Cardiac fibroblast (primary cell): ENCODE measurements at regions not wholly inside any gene's neighbourhood (a gene's known extent, or its start where the extent isn't known, plus 50 kb on each side); places are given as distances from the start of the nearest gene placed in this dataset.

Experiments
- DNase-seq, 2 donors: peaks; one replicate each; pipeline versions ENCODE4 v3.0.0 to v3.0.0-alpha.2; 2010; ENCODE audit warnings: low read depth in 2 of 2
- H3K4me3 ChIP-seq, 2 donors: replicated peaks in 1 of 2; 1 replicate in 1 of 2; 2 replicates in 1 of 2; pipeline ENCODE4 v1.5.1; 2011; ENCODE audit warnings: low read depth in 2 of 2, low read length in 2 of 2, mild to moderate bottlenecking in 2 of 2, moderate library complexity in 1 of 2
- TF ChIP-seq, protein P1 (sequence below): IDR thresholded peaks from one replicate; pipeline ENCODE4 v1.5.1; 2011; ENCODE audit warnings: low read depth, mild to moderate bottlenecking, low read length, inconsistent platforms

DNA sequence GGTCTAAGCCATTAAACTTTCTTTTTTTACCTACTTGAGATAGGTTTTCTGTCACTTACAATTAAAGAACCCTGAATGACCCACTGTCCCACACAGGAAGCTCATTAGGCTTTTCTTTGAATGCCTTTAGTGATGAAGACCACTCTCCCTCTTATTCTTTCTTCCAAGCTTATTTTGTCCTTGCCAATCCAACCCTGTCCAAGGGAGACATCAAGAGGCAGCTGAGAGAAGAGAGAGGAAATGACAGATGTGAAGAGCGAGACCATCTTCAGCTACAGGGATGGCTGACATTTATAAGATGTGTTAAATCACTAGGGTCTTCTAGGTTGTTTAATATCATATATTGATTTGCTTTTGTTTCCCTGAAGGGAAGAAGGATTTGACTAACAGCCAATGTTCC lies 133.5 kb downstream of the FAM114A2 start:
- DNase-seq: no peak
- TF ChIP-seq, protein P1, sequence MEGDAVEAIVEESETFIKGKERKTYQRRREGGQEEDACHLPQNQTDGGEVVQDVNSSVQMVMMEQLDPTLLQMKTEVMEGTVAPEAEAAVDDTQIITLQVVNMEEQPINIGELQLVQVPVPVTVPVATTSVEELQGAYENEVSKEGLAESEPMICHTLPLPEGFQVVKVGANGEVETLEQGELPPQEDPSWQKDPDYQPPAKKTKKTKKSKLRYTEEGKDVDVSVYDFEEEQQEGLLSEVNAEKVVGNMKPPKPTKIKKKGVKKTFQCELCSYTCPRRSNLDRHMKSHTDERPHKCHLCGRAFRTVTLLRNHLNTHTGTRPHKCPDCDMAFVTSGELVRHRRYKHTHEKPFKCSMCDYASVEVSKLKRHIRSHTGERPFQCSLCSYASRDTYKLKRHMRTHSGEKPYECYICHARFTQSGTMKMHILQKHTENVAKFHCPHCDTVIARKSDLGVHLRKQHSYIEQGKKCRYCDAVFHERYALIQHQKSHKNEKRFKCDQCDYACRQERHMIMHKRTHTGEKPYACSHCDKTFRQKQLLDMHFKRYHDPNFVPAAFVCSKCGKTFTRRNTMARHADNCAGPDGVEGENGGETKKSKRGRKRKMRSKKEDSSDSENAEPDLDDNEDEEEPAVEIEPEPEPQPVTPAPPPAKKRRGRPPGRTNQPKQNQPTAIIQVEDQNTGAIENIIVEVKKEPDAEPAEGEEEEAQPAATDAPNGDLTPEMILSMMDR: no peak
- H3K4me3 ChIP-seq: no peak overlapping the region

DNA sequence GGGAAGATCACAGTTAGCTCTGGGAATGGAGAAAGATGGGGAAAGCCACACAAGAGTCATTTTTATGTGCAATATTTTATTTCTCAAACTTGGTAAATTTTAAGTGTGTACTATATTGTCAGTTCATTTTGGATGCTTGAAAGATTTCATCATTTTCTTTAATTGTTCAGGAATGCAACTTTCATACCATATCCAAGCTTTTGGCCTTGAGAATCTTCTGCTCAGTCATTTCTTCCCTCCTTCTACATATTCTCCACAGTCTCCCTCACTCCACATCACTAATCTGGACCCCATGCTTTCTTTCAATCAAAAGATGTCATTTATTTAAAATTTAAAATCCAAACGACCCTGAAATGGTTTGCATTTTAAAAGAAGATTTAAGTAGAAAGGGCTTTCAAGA lies 135.4 kb downstream of the FAM114A2 start:
- peak in 1 of 2 donors; percentile 9 for DNase-seq
- H3K4me3 ChIP-seq: no peak overlapping the region
- TF ChIP-seq, protein P1: no peak

DNA sequence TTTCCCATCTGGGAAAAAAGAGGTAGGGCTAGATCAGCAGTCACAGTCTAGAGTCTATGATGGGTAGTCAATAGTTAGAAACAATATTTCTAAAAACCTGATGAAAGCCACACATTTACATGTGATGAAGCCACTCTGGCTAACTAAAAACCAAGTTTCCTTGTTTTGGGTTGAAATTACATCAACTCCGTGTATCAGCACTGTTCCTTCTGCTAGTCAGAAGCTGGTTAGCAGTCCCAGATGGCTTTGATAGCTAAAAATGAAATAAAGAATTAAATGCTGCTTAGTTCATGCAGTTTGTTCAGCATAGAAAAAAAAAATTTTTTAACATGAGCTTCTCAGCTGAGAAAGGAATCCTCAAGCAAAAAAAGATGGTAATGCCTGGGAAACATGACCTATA lies 136.7 kb downstream of the FAM114A2 start:
- no peak overlapping the region for H3K4me3 ChIP-seq
- TF ChIP-seq, protein P1: no peak
- peak in 1 of 2 donors; percentile 7 for DNase-seq

DNA sequence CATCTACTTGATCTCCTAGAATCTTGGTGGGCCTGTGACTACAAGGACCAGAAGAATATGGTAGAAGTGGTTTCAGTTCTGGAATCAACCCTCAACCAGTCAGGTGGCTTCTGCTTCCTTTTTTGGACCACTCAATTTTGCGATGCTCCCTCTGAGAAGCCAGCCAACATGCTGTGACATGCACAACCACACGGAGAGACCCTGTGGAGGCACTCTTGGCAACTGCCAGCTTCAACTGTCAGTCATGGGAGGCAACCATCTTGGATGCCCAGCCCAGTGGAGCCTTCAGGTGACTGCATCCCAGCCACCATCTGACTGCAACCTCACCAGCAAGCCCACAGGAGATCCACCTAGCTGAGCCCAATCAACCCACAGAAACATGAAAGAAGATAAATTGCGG lies 137.3 kb downstream of the FAM114A2 start:
- TF ChIP-seq, protein P1: no peak
- H3K4me3 ChIP-seq: no peak overlapping the region
- peak in 1 of 2 donors; percentile 4 for DNase-seq

DNA sequence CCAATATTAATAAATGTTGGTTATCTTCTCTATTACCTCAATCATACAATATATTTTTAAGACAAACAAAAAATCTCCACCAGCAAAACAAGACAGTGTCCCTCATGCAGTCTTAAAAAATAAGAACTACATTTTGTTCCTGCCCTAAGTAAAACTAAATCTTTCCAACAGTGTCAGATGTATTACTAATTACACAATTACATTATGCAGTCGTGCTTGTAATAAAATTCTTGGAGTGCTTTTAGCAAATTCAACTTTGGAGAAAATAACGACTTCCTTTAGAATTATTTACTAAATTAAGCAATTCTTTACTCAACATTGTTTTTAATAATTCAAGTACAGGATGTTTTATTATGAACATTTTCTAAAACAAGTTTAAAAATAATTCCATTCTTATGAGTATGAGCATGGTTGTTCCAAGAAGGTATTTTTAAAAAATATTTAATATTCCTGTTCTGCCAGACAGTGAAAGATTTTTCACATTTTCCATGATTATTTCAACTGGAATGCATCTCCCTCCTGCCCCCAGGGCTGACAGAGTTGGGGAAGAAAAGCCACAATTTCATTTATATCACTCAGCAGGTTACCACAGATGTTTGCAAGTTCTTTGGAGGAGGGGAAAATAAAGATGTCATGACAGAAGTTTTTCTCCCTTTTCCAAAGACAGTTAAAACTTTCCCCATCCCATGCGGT lies 137.9 kb downstream of the FAM114A2 start:
- DNase-seq: peak; percentile 26 to 83
- TF ChIP-seq, protein P1: no peak
- H3K4me3 ChIP-seq: no peak overlapping the region

DNA sequence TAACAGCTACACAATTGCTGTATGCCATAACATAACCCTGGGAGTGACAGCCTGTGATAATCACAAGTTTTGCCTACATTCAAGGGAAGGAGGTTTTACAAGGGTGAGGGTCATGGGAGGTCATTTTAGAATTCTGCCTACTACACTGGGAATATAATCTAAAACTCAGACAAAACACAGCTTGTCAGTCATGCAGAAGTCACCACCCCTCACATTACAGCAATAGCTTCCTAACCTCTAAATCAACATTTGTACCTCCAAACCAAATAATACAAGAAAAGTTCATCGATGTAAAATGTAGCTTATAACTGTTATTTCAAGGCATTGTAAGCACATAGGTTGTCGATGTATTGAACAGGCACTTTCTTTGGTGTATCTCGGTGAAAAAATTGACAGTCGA lies 139.0 kb downstream of the FAM114A2 start:
- no peak overlapping the region for H3K4me3 ChIP-seq
- peak in 1 of 2 donors; percentile 13 for DNase-seq
- TF ChIP-seq, protein P1: no peak

DNA sequence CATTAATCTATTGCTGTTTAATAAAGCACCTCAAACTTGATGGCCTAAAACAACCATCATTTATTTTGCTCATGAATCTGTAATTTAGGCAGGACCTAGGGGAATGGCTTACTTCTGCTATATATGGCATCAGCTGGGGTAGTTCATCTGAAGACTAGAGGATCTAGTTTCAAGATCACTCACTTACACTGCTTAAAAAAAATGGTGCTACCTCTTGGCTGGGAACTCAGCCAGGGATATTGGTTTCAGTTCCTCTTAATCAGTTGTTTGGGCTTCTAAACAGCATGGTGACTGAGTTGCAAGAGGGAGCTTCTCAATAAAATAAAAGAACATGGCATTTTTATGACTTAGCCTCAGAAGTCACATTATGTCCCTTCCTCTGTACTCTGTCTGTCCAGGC lies 142.0 kb downstream of the FAM114A2 start:
- DNase-seq: peak; percentile 12 to 62
- H3K4me3 ChIP-seq: no peak overlapping the region
- TF ChIP-seq, protein P1: no peak
